OCI-LY3 (cell line): ENCODE measurements at regions not wholly inside any gene's neighbourhood (a gene's known extent, or its start where the extent isn't known, plus 50 kb on each side); places are given as distances from the start of the nearest gene placed in this dataset.

Experiments used
- CTCF ChIP-seq: fragments of 200-600, 300-600 bp; sonication (generic); IDR thresholded peaks from 2 replicates; pipeline ENCODE4 v1.5.1; 2014; ENCODE audit warnings: antibody characterized with exemption, low read length, low read depth
- EZH2phosphoT487 ChIP-seq: fragments of 200-600 bp; shearing (Covaris generic); IDR thresholded peaks from 2 replicates; pipeline ENCODE4 v1.6.1; 2018; ENCODE audit warnings: antibody characterized with exemption, mixed run types, low read depth

- TF ChIP-seq CTCF, result no peak
- no peak for TF ChIP-seq EZH2phosphoT487
Measured at GRCh38 chr5:123844873-123845272, 332.9 kb downstream of the CSNK1G3 start.
